22Rv1 (cell line): ENCODE measurements at regions not wholly inside any gene's neighbourhood (a gene's known extent, or its start where the extent isn't known, plus 50 kb on each side); places are given as distances from the start of the nearest gene placed in this dataset.

Source experiments
- H3K27ac ChIP-seq: fragments of 450-650 bp; 2 replicates; pipeline ENCODE4 v1.5.1; 2017
- CTCF ChIP-seq: fragments of 450-650 bp; IDR thresholded peaks from 2 replicates; pipeline ENCODE4 v1.5.1; 2017; ENCODE audit warnings: mild to moderate bottlenecking
- ZFX ChIP-seq: fragments of 450-650 bp; IDR thresholded peaks from 2 replicates; pipeline ENCODE4 v1.6.1; 2017; ENCODE audit warnings: antibody characterized with exemption, borderline replicate concordance

- TF ChIP-seq CTCF, result no peak
- TF ChIP-seq ZFX, result no peak
- no peak overlapping the region for H3K27ac ChIP-seq
Measured at GRCh38 chr12:29032446-29032845, 116.6 kb upstream of the FAR2 start.

DNA sequence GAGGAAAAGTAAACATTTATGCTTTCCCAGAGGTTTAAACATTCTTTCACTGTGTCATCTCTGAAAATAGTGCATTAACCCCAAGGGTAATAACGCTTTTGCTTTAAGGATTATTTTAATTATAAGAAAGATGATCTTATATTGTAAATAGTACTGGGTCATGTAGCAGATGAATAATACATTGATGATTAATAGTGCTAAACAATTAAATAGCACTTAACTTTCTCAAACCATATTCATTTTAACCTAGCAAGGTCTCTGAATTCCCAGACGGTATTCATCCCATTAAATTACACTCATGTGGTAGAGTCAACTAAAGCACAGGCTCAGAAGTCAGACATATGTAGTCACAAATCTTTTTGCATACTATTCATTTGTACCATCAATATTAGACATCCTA, 115.6 kb upstream of the FAR2 start:
- H3K27ac ChIP-seq, result no peak overlapping the region
- TF ChIP-seq ZFX, result no peak
- no peak for TF ChIP-seq CTCF

GRCh38 chr12:29035112-29035511, 114.0 kb upstream of the FAR2 start:
- H3K27ac ChIP-seq, result no peak overlapping the region
- TF ChIP-seq ZFX (no peak), CTCF (no peak)

GRCh38 chr12:29039013-29039412, 110.1 kb upstream of the FAR2 start:
- H3K27ac ChIP-seq, result no peak overlapping the region
- TF ChIP-seq ZFX (no peak), CTCF (no peak)

- TF ChIP-seq ZFX (no peak), CTCF (no peak)
- H3K27ac ChIP-seq, result peak overlapping the region; percentile 66
Measured at GRCh38 chr12:29041621-29042020, 107.5 kb upstream of the FAR2 start.

- TF ChIP-seq ZFX, result no peak
- TF ChIP-seq CTCF, result no peak
Measured at GRCh38 chr12:29043069-29043468, 106.0 kb upstream of the FAR2 start.

GRCh38 chr12:29044799-29045198, 104.3 kb upstream of the FAR2 start:
- TF ChIP-seq CTCF (no peak), ZFX (no peak)
- H3K27ac ChIP-seq, result no peak overlapping the region

More at GRCh38 chr12:29043069-29043468, 106.0 kb upstream of the FAR2 start:
- no peak overlapping the region for H3K27ac ChIP-seq

GRCh38 chr12:29048787-29049186, 100.3 kb upstream of the FAR2 start:
- TF ChIP-seq CTCF, result no peak
- no peak for TF ChIP-seq ZFX
- no peak overlapping the region for H3K27ac ChIP-seq
